ENCODE measurements at regions not wholly inside any gene's neighbourhood (a gene's known extent, or its start where the extent isn't known, plus 50 kb on each side); places are given as distances from the start of the nearest gene placed in this dataset.

GRCh38 chr4:137967480-137968190 is 274.5 kb downstream of the SLC7A11 start:
- no peak for TF ChIP-seq CTCF (IDR thresholded peaks at IDR 0.05; ENCODE audit: borderline replicate concordance)
- no peak overlapping the region for H3K4me3 ChIP-seq
- H3K27ac ChIP-seq (replicated peaks) = no peak overlapping the region
- no peaks in the 10 kb centered on the region for H3K4me1 ChIP-seq
- DNase-seq = no peak
- no peaks in the 10 kb centered on the region for H3K9me3 ChIP-seq (replicated peaks)
- H3K36me3 ChIP-seq = no peaks in the 10 kb centered on the region
- H3K27me3 ChIP-seq (ENCODE audit: low read depth) = no peaks in the 10 kb centered on the region
- intact Hi-C loops (cut with micrococcal nuclease) = no loop called here

GRCh38 chr4:137966504-137966903 is 275.6 kb downstream of the SLC7A11 start:
- no peak for DNase-seq
- Histone ChIP-seq H3K27me3 (ENCODE audit: low read depth) (no peaks in the 10 kb centered on the region), H3K4me3 (no peak overlapping the region), H3K9me3 (replicated peaks) (no peaks in the 10 kb centered on the region), H3K36me3 (no peaks in the 10 kb centered on the region), H3K27ac (replicated peaks) (no peak overlapping the region), H3K4me1 (no peaks in the 10 kb centered on the region)
- no peak for TF ChIP-seq CTCF (IDR thresholded peaks at IDR 0.05; ENCODE audit: borderline replicate concordance)
- intact Hi-C loops (cut with micrococcal nuclease) = no loop called here

GRCh38 chr4:137961051-137961438 is 281.1 kb downstream of the SLC7A11 start:
- TF ChIP-seq CTCF (IDR thresholded peaks at IDR 0.05; ENCODE audit: borderline replicate concordance) = no peak
- Histone ChIP-seq H3K27me3 (ENCODE audit: low read depth) (no peaks in the 10 kb centered on the region), H3K4me3 (no peak overlapping the region), H3K27ac (replicated peaks) (no peak overlapping the region), H3K9me3 (replicated peaks) (no peaks in the 10 kb centered on the region), H3K36me3 (no peaks in the 10 kb centered on the region), H3K4me1 (no peaks in the 10 kb centered on the region)
- no peak for DNase-seq
- intact Hi-C loops (cut with micrococcal nuclease) = no loop called here

- no peak for DNase-seq
- intact Hi-C loops (cut with micrococcal nuclease) = no loop called here
- Histone ChIP-seq H3K4me1 (no peaks in the 10 kb centered on the region), H3K9me3 (replicated peaks) (no peaks in the 10 kb centered on the region), H3K27ac (replicated peaks) (no peak overlapping the region), H3K27me3 (ENCODE audit: low read depth) (no peaks in the 10 kb centered on the region), H3K36me3 (no peaks in the 10 kb centered on the region), H3K4me3 (no peak overlapping the region)
- TF ChIP-seq CTCF (IDR thresholded peaks at IDR 0.05; ENCODE audit: borderline replicate concordance) = no peak
These were observed 281.6 kb downstream of the SLC7A11 start for GRCh38 chr4:137960371-137961050.

- Histone ChIP-seq H3K27ac (replicated peaks) (no peak overlapping the region), H3K4me1 (no peaks in the 10 kb centered on the region), H3K27me3 (ENCODE audit: low read depth) (no peaks in the 10 kb centered on the region), H3K4me3 (no peak overlapping the region), H3K36me3 (no peaks in the 10 kb centered on the region), H3K9me3 (replicated peaks) (no peaks in the 10 kb centered on the region)
- TF ChIP-seq CTCF (IDR thresholded peaks at IDR 0.05; ENCODE audit: borderline replicate concordance) = no peak
- DNase-seq = no peak
- intact Hi-C loops (cut with micrococcal nuclease) = no loop called here
These were observed 284.3 kb downstream of the SLC7A11 start for GRCh38 chr4:137957806-137958205.

Measured in left ventricle myocardium inferior (tissue), 1 donor.